GF-D8 (cell line): ENCODE measurements at regions not wholly inside any gene's neighbourhood (a gene's known extent, or its start where the extent isn't known, plus 50 kb on each side); places are given as distances from the start of the nearest gene placed in this dataset.

Source experiments
- DNase-seq: peaks from one replicate; lab custom pipeline; 2025; lab: John Stamatoyannopoulos, UW

DNA sequence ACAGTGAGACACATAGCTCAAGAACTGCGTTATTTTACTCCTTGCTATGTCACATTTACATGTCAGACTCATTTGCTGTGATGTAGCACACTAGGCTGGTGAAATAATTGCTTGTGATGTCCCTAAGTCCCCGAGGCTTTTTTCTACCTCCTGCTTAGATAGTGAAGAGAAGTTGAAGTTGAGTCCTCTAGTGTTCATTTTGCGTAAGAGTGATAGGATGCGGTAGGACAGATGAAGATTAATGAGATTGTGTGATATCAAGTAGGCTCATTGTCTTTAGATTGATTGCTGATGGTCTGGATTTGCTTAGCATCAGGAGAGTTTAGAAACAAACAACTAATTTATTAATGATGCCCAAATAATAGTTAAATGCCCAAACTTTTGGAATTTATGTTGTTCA lies 173.6 kb upstream of the NUDT6 start:
- no peak for DNase-seq

- peak; percentile 19 for DNase-seq
These were observed 180.6 kb upstream of the NUDT6 start for GRCh38 chr4:123102897-123103471.

DNA sequence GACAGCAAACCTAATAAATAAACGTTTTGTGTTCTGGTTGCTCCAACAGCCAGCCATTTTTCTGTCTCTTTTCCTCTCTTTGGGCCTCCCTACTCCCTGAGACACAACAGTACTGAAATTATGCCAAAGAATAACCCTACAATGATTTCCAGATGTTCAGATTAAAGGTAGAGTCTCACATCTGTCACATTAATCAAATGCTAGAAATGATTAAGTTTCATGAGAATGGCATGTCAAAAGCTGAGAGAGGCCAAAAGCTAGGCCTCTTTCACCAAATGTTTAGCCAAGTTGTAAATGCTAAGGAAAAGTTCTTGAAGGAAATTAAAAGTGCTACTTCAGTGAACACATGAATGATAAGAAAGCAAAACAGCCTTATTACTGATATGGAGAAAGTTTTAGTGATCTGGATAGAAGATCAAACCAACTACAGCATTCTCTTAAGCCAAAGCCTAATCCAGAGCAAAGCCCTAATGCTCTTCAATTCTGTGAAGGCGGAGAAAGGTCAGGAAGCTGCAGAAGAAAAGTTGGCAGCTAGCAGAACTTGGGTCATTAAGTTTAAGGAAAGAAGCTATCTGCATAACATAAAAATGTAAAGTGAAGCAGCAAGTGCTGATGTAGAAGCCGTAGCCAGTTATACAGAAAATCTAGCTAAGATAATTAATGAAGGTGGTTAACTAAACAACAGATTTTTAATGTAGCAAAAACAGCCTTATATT lies 182.1 kb upstream of the NUDT6 start:
- DNase-seq: no peak

GRCh38 chr4:123105026-123105420 lies 182.6 kb upstream of the NUDT6 start:
- no peak for DNase-seq

DNA sequence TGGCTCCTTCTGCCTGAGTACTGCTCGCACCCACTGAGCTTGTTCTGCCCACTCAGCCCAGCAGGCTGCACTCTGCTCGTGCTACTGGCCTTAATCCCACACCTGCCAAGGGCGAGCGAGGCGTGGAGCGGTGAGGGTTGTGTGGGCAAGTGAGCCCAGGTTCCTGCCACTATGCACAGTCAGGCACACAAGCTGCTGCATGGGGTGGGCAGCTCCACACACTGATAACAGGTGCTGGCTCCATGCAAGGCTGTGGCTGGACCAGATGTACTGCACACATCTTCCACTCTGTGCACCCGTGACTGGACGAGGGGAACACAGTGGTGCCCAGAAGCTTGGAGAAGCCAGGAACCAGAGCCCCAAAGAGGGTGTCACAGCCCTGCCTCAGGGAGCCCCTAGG lies 184.3 kb upstream of the NUDT6 start:
- DNase-seq: no peak

DNA sequence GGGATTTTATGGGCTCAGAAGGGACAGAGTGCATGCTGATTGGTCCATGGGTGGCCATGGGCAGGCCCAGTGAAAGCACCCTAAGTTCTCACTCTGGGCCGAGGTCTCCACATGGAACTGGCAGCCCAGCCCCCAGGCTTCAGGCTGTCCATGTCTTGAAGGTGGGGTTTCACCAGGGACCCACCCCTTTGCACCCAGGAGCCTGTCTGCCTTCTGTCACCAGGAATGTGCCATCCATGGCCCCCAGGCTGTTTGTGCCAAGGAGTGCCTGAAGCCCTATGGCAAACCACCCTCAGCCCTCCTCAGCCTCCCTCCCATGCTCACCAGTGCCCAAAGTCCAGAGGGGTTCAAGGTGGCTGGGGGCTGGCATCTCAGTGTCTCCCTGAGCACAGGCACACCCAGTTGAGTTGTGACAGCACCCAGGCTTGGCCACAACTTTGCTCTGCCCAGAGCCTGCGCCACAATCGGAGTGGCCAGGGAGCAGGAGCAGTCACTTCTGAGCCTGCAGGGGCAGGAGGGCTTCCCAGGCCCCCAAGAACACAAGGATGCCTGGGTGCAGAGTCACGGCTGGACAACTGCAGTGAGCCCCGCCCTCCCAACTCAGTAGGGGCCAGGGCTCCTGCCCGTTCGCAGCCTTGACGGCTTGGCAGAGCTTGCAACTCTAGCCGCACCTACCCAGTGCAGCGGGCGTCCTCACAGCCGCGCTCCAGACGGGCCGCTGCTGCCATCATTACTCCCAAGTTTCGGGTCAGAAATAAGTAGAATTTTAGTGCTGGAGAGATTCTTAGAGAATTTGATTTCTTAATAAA lies 185.3 kb upstream of the NUDT6 start:
- DNase-seq: no peak

- no peak for DNase-seq
These were observed 186.7 kb upstream of the NUDT6 start for GRCh38 chr4:123109139-123109538.

DNA sequence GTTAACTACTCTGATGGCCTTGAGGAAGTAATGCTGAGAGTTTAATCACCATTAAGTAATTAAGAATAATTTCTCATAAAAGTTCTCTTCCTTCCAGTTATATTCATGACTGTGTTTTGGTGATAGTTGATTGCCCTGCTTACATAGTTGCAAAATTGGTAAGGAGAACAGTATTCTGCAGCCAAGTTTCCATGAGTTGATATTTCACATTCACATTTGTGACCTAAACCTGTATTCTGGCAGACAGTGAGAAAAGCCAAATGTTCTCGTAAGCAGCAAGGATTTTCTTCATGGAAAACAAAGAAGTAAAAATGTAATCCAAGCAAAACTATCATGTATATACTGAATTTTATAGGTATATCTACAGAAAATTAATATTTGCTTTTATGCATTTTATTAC lies 187.8 kb upstream of the NUDT6 start:
- no peak for DNase-seq

DNA sequence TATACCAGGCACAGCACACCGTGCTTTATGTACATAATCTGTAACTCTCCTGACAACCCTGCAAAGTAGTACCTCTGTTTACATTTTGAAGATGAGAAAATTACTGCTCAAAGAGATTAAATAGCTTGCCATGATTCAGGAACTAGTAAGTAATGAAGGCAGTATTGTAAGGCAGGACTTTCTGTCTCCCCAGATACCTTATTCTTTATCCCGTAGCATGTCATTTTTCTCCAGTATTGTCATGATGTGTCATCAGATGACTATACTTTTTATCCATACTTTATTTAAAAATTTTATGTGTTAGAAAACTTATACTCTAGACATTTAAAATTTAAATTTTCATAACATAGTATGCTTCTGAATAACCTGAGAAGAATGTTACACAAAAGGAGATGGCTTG lies 188.3 kb upstream of the NUDT6 start:
- no peak for DNase-seq

GRCh38 chr4:123113155-123113554 lies 190.8 kb upstream of the NUDT6 start:
- DNase-seq: no peak

DNA sequence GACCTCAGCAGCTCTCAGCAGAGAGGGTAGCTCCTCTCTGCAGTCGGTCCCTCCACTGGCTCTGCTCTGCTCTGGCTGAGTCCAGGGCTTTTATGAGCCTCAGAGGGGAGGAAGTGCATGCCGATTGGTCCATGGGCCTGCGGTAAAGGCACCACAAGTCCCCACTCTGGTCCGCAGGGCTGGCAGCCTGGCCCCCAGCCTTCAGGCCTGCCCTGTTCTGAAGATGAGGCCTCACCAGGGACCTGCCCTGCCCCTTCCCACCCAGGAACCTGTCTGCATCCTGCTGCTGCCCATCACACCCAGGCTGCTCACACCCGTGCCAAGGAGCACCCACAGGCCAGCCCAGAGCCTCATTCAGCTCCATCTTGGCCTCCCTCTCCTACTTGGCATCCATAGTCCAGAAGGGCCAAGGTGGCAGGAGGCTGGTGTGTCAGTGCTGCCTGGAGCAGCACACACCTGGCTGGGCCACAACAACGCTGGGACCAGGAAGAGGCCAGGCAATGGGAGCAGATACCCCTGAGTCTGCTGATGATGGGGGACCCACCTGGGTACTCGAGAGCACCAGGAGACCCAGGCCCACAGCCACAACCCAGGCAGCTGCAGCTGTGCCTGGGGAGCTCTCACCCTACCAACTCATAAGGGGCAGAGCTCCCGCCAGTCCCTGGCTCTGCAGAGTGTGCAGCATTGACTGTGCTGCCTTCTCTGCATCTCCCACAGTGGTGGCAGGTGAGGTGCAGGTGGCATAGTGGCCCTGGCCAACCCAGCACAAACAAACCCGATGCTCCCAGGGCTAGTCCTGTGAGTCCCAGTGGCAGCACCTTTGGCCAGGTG lies 191.9 kb upstream of the NUDT6 start:
- DNase-seq: no peak

- DNase-seq: no peak
These were observed 192.7 kb upstream of the NUDT6 start for GRCh38 chr4:123114915-123115756.

- DNase-seq: no peak
These were observed 194.0 kb upstream of the NUDT6 start for GRCh38 chr4:123116412-123116811.

- no peak for DNase-seq
These were observed 198.1 kb upstream of the NUDT6 start for GRCh38 chr4:123120473-123120872.

GRCh38 chr4:123121241-123121907 lies 199.0 kb upstream of the NUDT6 start:
- no peak for DNase-seq

- no peak for DNase-seq
These were observed 203.1 kb upstream of the NUDT6 start for GRCh38 chr4:123125477-123125876.

- DNase-seq: no peak
These were observed 204.8 kb upstream of the NUDT6 start for GRCh38 chr4:123127218-123127617.

- no peak for DNase-seq
These were observed 205.5 kb upstream of the NUDT6 start for GRCh38 chr4:123127875-123128274.

GRCh38 chr4:123133397-123134050 lies 211.1 kb upstream of the NUDT6 start:
- no peak for DNase-seq

GRCh38 chr4:123144616-123145015 lies 222.2 kb upstream of the NUDT6 start:
- no peak for DNase-seq
